Ishikawa (cell line): ENCODE measurements at regions not wholly inside any gene's neighbourhood (a gene's known extent, or its start where the extent isn't known, plus 50 kb on each side); places are given as distances from the start of the nearest gene placed in this dataset.

Source experiments
- CEBPB ChIP-seq: IDR thresholded peaks from 2 replicates; pipeline ENCODE4 v1.6.1; 2012
- CREB1 ChIP-seq: IDR thresholded peaks from 2 replicates; pipeline ENCODE4 v1.6.1; 2012; ENCODE audit warnings: low read depth
- EGR1 ChIP-seq: IDR thresholded peaks from 2 replicates; pipeline ENCODE4 v1.6.1; 2012
- EP300 ChIP-seq: IDR thresholded peaks from 2 replicates; pipeline ENCODE4 v1.6.1; 2012; ENCODE audit warnings: borderline replicate concordance
- FOXM1 ChIP-seq: IDR thresholded peaks from 2 replicates; pipeline ENCODE4 v1.6.1; 2012; ENCODE audit warnings: low read depth, borderline replicate concordance
- NFIC ChIP-seq: IDR thresholded peaks from 2 replicates; pipeline ENCODE4 v1.6.1; 2012
- RAD21 ChIP-seq: IDR thresholded peaks from 2 replicates; pipeline ENCODE4 v1.6.1; 2012; ENCODE audit warnings: low read depth
- TAF1 ChIP-seq: IDR thresholded peaks from 2 replicates; pipeline ENCODE4 v1.6.1; 2012; ENCODE audit warnings: low read depth, mild to moderate bottlenecking
- TCF12 ChIP-seq: IDR thresholded peaks from 2 replicates; pipeline ENCODE4 v1.6.1; 2012; ENCODE audit warnings: low read depth
- TEAD4 ChIP-seq: IDR thresholded peaks from 2 replicates; pipeline ENCODE4 v1.6.1; 2012
- USF1 ChIP-seq: IDR thresholded peaks from 2 replicates; pipeline ENCODE4 v1.6.1; 2012
- YY1 ChIP-seq: IDR thresholded peaks from 2 replicates; pipeline ENCODE4 v1.6.1; 2012; ENCODE audit warnings: low read depth
- ZBTB7A ChIP-seq: IDR thresholded peaks from 2 replicates; pipeline ENCODE4 v1.6.1; 2012; ENCODE audit warnings: low read depth
- TF ChIP-seq, protein P1 (sequence below): IDR thresholded peaks from 2 replicates; pipeline ENCODE4 v1.6.1; 2012; ENCODE audit warnings: low read depth, mild to moderate bottlenecking
- TF ChIP-seq, protein P2 (sequence below): IDR thresholded peaks from 2 replicates; pipeline ENCODE4 v1.6.1; 2012

DNA sequence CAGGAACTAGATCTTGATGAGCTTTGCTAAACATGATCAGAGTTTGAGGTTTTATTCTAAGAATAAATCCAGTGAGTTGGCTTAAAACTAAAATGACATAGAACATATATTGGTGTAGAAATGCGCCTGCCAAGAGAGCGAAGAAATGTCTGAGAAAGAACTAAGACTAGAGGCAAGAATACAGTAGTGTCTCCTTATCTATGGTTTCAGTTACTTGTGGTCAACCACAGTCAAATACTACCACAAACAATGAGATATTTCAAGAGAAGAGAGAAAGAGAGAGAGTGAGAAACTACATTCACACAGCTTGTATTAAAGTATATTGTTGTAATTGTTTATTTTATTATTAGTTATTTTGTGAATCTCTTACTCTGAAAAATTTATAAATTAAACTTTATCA, 254.4 kb upstream of the CDH10 start:
- TF ChIP-seq, protein P1, sequence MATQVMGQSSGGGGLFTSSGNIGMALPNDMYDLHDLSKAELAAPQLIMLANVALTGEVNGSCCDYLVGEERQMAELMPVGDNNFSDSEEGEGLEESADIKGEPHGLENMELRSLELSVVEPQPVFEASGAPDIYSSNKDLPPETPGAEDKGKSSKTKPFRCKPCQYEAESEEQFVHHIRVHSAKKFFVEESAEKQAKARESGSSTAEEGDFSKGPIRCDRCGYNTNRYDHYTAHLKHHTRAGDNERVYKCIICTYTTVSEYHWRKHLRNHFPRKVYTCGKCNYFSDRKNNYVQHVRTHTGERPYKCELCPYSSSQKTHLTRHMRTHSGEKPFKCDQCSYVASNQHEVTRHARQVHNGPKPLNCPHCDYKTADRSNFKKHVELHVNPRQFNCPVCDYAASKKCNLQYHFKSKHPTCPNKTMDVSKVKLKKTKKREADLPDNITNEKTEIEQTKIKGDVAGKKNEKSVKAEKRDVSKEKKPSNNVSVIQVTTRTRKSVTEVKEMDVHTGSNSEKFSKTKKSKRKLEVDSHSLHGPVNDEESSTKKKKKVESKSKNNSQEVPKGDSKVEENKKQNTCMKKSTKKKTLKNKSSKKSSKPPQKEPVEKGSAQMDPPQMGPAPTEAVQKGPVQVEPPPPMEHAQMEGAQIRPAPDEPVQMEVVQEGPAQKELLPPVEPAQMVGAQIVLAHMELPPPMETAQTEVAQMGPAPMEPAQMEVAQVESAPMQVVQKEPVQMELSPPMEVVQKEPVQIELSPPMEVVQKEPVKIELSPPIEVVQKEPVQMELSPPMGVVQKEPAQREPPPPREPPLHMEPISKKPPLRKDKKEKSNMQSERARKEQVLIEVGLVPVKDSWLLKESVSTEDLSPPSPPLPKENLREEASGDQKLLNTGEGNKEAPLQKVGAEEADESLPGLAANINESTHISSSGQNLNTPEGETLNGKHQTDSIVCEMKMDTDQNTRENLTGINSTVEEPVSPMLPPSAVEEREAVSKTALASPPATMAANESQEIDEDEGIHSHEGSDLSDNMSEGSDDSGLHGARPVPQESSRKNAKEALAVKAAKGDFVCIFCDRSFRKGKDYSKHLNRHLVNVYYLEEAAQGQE, result no peak

DNA sequence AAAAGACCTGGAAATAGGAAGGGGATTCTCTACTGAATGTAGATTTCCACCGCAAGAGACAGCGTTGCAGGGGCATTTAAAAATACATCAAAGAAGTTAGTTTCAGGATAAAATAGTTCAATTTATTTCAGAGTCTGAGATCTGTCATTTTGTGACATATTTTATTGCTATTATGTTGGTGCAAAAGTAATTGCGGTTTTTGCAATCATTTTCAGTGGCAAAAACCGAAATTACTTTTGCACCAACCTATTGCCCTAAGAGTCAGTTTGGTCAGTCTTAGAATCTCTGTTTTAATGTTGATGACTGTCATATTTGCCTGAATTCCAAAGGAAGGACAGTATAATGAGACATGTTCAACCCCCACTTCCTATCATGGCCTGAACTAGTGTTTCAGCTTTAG, 219.5 kb upstream of the CDH10 start:
- TF ChIP-seq FOXM1 (no peak), TCF12 (no peak), CEBPB (no peak), ZBTB7A (no peak), TAF1 (no peak), TEAD4 (no peak), USF1 (no peak), YY1 (no peak), NFIC (no peak), CREB1 (no peak)

DNA sequence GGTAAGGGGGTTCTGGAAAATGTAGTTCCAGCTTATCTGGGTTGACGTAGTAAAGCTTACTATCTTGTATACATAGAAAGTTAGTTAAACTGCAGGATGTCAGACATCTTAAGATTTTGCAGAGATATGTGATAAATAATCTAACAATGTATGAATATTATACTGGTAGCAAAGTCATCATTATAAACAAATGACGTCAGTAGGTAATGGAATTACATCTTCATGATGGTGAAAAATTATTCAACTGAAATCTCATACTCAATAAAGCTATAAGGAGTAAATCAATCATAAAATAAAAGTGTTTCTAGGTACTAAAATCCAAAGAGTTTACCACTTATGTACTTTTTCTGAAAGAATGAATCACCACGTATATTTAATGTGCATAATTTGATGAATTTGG, 217.3 kb upstream of the CDH10 start:
- no peak for TF ChIP-seq FOXM1
- no peak for TF ChIP-seq RAD21
- no peak for TF ChIP-seq YY1
- TF ChIP-seq, protein P2, sequence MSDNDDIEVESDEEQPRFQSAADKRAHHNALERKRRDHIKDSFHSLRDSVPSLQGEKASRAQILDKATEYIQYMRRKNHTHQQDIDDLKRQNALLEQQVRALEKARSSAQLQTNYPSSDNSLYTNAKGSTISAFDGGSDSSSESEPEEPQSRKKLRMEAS, result no peak
- no peak for TF ChIP-seq CEBPB
- no peak for TF ChIP-seq EGR1
- TF ChIP-seq USF1, result no peak

- TF ChIP-seq EP300 (no peak), NFIC (no peak), CEBPB (no peak), FOXM1 (no peak), CREB1 (no peak), RAD21 (no peak), TEAD4 (no peak), EGR1 (no peak), USF1 (no peak), TCF12 (no peak), ZBTB7A (no peak), YY1 (no peak), TAF1 (no peak)
- TF ChIP-seq, protein P2, result no peak
- TF ChIP-seq, protein P1, result no peak
These were observed 210.7 kb upstream of the CDH10 start for GRCh38 chr5:24855485-24855884.

DNA sequence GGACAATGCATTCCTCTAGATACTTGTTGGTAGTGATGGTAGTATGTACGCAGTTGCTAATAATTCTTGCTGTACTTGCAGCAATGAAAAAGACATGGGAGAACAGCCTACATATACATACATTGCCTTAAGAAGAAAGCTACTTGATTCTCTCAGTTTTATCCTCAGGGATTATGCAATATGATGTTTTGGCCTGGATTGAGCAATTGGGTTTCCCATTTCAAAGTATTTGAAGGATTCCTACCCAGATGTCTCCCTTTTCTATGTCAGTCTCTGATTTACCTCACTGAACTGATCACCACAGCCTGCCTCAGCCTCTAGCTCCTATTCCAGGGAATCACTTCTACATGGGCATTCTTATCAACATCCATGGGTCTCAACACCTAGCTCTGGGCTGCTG, 210.1 kb upstream of the CDH10 start:
- TF ChIP-seq, protein P1, result no peak
- no peak for TF ChIP-seq FOXM1
